H1 (cell line): ENCODE measurements at regions not wholly inside any gene's neighbourhood (a gene's known extent, or its start where the extent isn't known, plus 50 kb on each side); places are given as distances from the start of the nearest gene placed in this dataset.

ENCODE experiments used
- CTCF ChIA-PET: fragments of 300-600 bp; sonication (Branson Sonifier 250); formaldehyde crosslinking; loops from one replicate; lab custom pipeline; 2021; ENCODE audit not compliant: partially characterized antibody; lab: Charles Lee
- POLR2A ChIA-PET: fragments of 300-600 bp; sonication (Branson Sonifier 250); formaldehyde crosslinking; loops from one replicate; lab custom pipeline; 2021; ENCODE audit warnings: inconsistent platforms; ENCODE audit not compliant: partially characterized antibody; lab: Charles Lee
- DNase-seq, 2 experiments: peaks; one replicate each; pipeline versions ENCODE4 v3.0.0 to v3.0.0-alpha.2; 2010 to 2022; ENCODE audit warnings: low spot score in 2 of 2, low read depth in 1 of 2, mixed read lengths in 1 of 2
- FAIRE-seq: peaks from 2 replicates; lab custom pipeline; 2011; peaks lifted over from hg19 to GRCh38; lab: Jason Lieb, UNC
- H2AFZ ChIP-seq: 2 replicates; pipeline ENCODE4 v1.8.1; 2012; ENCODE audit warnings: low read length, inconsistent platforms
- H2AK5ac ChIP-seq: 2 replicates; pipeline ENCODE4 v1.6.1; 2013; ENCODE audit warnings: low read depth, low read length
- H2BK120ac ChIP-seq: replicated peaks from 2 replicates; pipeline ENCODE3; 2013; ENCODE audit warnings: low read depth, low read length, inconsistent platforms
- H2BK12ac ChIP-seq: 2 replicates; pipeline ENCODE4 v1.6.1; 2013; ENCODE audit warnings: low read depth, low read length
- H2BK15ac ChIP-seq: 2 replicates; pipeline ENCODE4 v1.6.1; 2013; ENCODE audit warnings: low read length
- H2BK20ac ChIP-seq: 2 replicates; pipeline ENCODE4 v1.6.1; 2013; ENCODE audit warnings: low read length
- H2BK5ac ChIP-seq: 2 replicates; pipeline ENCODE4 v1.6.1; 2013; ENCODE audit warnings: low read depth, low read length
- H3K14ac ChIP-seq: 2 replicates; pipeline ENCODE4 v1.6.1; 2013; ENCODE audit warnings: inconsistent platforms; ENCODE audit not compliant: insufficient read length
- H3K18ac ChIP-seq: 2 replicates; pipeline ENCODE4 v1.6.1; 2013; ENCODE audit warnings: low read length; ENCODE audit errors: extremely low read depth
- H3K23ac ChIP-seq: 2 replicates; pipeline ENCODE4 v1.6.1; 2013; ENCODE audit warnings: inconsistent platforms; ENCODE audit not compliant: insufficient read length
- H3K23me2 ChIP-seq: 2 replicates; pipeline ENCODE4 v1.6.1; 2013; ENCODE audit warnings: low read depth, low read length
- H3K27ac ChIP-seq: 2 replicates; pipeline ENCODE4 v1.6.1; 2011; ENCODE audit warnings: low read depth, low read length, inconsistent platforms
- H3K27me3 ChIP-seq, 4 experiments: replicated peaks in 1 of 4; 1 replicate in 1 of 4; 2 replicates in 3 of 4; pipeline versions ENCODE4 v1.6.1 to v1.8.1; 2011 to 2013; ENCODE audit warnings: low read length in 3 of 4, mild to moderate bottlenecking in 3 of 4, inconsistent platforms in 2 of 4, mixed read lengths in 2 of 4, moderate library complexity in 1 of 4; ENCODE audit not compliant: control insufficient read depth in 3 of 4, insufficient read depth in 3 of 4; ENCODE audit errors: extremely low read depth in 1 of 4
- H3K36me3 ChIP-seq, 4 experiments: 2 replicates each; pipeline versions ENCODE4 v1.6.1 to v1.8.1; 2011 to 2013; ENCODE audit warnings: mild to moderate bottlenecking in 4 of 4, low read length in 3 of 4, moderate library complexity in 2 of 4, control low read depth in 1 of 4, inconsistent platforms in 1 of 4; ENCODE audit not compliant: insufficient read depth in 4 of 4, control insufficient read depth in 2 of 4
- H3K4ac ChIP-seq: replicated peaks from 2 replicates; pipeline ENCODE3; 2013; ENCODE audit warnings: low read length, low read depth, mixed read lengths, inconsistent platforms; ENCODE audit not compliant: insufficient read length
- H3K4me1 ChIP-seq, 4 experiments: replicated peaks in 1 of 4; 1 replicate in 1 of 4; 2 replicates in 3 of 4; pipeline versions ENCODE4 v1.6.1 to v1.8.1; 2011 to 2013; ENCODE audit warnings: low read length in 3 of 4, inconsistent platforms in 2 of 4, mixed read lengths in 1 of 4; ENCODE audit not compliant: insufficient read depth in 4 of 4, control insufficient read depth in 3 of 4
- H3K4me2 ChIP-seq, 2 experiments: 2 replicates each; pipeline versions ENCODE4 v1.6.1 to v1.8.1; 2011 to 2013; ENCODE audit warnings: low read depth in 2 of 2, low read length in 2 of 2, control low read depth in 1 of 2, inconsistent platforms in 1 of 2, mild to moderate bottlenecking in 1 of 2; ENCODE audit not compliant: insufficient read depth in 1 of 2
- H3K4me3 ChIP-seq, 4 experiments: fragments of 200-600, 300-600 bp in 1 of 4; sonication (generic), shearing (Covaris generic), sonication (Bioruptor Twin) in 1 of 4; 2 replicates each; pipeline versions ENCODE4 v1.5.1 to v1.8.1; 2011 to 2016; ENCODE audit warnings: low read length in 4 of 4, low read depth in 3 of 4, control low read depth in 2 of 4, inconsistent platforms in 2 of 4, mild to moderate bottlenecking in 2 of 4, mixed read lengths in 1 of 4, moderate library complexity in 1 of 4; ENCODE audit not compliant: insufficient read depth in 2 of 4; ENCODE audit errors: extremely low read depth in 1 of 4
- H3K56ac ChIP-seq: replicated peaks from 2 replicates; pipeline ENCODE3; 2013; ENCODE audit warnings: low read depth, mild to moderate bottlenecking, mixed read lengths, low read length, inconsistent platforms; ENCODE audit not compliant: insufficient read length
- H3K79me1 ChIP-seq: 2 replicates; pipeline ENCODE4 v1.6.1; 2013; ENCODE audit warnings: low read depth, low read length, control low read depth
- H3K79me2 ChIP-seq, 2 experiments: 2 replicates each; pipeline versions ENCODE4 v1.6.1 to v1.8.1; 2012 to 2013; ENCODE audit warnings: low read length in 2 of 2, mild to moderate bottlenecking in 2 of 2, inconsistent platforms in 1 of 2; ENCODE audit not compliant: insufficient read depth in 2 of 2, control insufficient read depth in 1 of 2
- H3K9ac ChIP-seq, 4 experiments: replicated peaks in 1 of 4; 1 replicate in 1 of 4; 2 replicates in 3 of 4; pipeline versions ENCODE4 v1.6.1 to v1.8.1; 2011 to 2013; ENCODE audit warnings: low read depth in 3 of 4, low read length in 3 of 4, control low read depth in 2 of 4, mild to moderate bottlenecking in 2 of 4, moderate library complexity in 2 of 4, inconsistent platforms in 1 of 4; ENCODE audit errors: extremely low read depth in 1 of 4
- H3K9me3 ChIP-seq, 2 experiments: 2 replicates each; pipeline versions ENCODE4 v1.6.1 to v1.8.1; 2012 to 2013; ENCODE audit warnings: mild to moderate bottlenecking in 2 of 2, moderate library complexity in 2 of 2, control low read depth in 1 of 2, inconsistent platforms in 1 of 2, low read depth in 1 of 2, low read length in 1 of 2, mixed read lengths in 1 of 2; ENCODE audit not compliant: insufficient read depth in 2 of 2
- H4K20me1 ChIP-seq, 2 experiments: replicated peaks in 1 of 2; 2 replicates each; pipeline versions ENCODE3 to v1.8.1; 2011 to 2013; ENCODE audit warnings: inconsistent platforms in 2 of 2, low read length in 2 of 2, mild to moderate bottlenecking in 1 of 2; ENCODE audit not compliant: insufficient read depth in 2 of 2, control insufficient read depth in 1 of 2
- H4K5ac ChIP-seq: 2 replicates; pipeline ENCODE4 v1.6.1; 2013; ENCODE audit warnings: low read length, low read depth, mixed read lengths, inconsistent platforms; ENCODE audit not compliant: insufficient read length
- H4K8ac ChIP-seq: 2 replicates; pipeline ENCODE4 v1.8.0; 2013; ENCODE audit warnings: mild to moderate bottlenecking, moderate library complexity, low read length, inconsistent platforms; ENCODE audit not compliant: insufficient read depth; ENCODE audit errors: extremely low read depth
- H4K91ac ChIP-seq: replicated peaks from 2 replicates; pipeline ENCODE3; 2013; ENCODE audit warnings: low read length, mixed read lengths, inconsistent platforms; ENCODE audit not compliant: insufficient read length
- BRCA1 ChIP-seq: IDR thresholded peaks from 2 replicates; pipeline ENCODE4 v1.6.1; 2012; ENCODE audit warnings: low read depth, low read length, improper control_type of control experiment
- CBX8 ChIP-seq: fragments of 300-800, 300-1000 bp; sonication (generic); IDR thresholded peaks from 2 replicates; pipeline ENCODE4 v1.7.1; 2016; ENCODE audit warnings: low read depth, low read length, borderline replicate concordance
- CHD2 ChIP-seq: IDR thresholded peaks from 2 replicates; pipeline ENCODE4 v1.6.1; 2012; ENCODE audit warnings: low read length, improper control_type of control experiment
- EGR1 ChIP-seq: IDR thresholded peaks from 2 replicates; pipeline ENCODE4 v1.6.1; 2011; ENCODE audit warnings: low read depth, low read length, borderline replicate concordance
- GABPA ChIP-seq: IDR thresholded peaks from 2 replicates; pipeline ENCODE4 v1.6.1; 2011; ENCODE audit warnings: mild to moderate bottlenecking, low read length, moderate library complexity, borderline replicate concordance; ENCODE audit not compliant: insufficient read depth
- GTF2F1 ChIP-seq: IDR thresholded peaks from 2 replicates; pipeline ENCODE4 v1.6.1; 2012; ENCODE audit warnings: low read depth, low read length, improper control_type of control experiment, borderline replicate concordance
- MAFK ChIP-seq: IDR thresholded peaks from 2 replicates; pipeline ENCODE4 v1.6.1; 2012; ENCODE audit warnings: low read depth, mild to moderate bottlenecking, improper control_type of control experiment, low read length
- NANOG ChIP-seq: IDR thresholded peaks from 2 replicates; pipeline ENCODE4 v1.6.1; 2011; ENCODE audit warnings: low read length, low read depth, mild to moderate bottlenecking, inconsistent platforms; ENCODE audit not compliant: insufficient read depth, poor library complexity, severe bottlenecking
- POLR2AphosphoS5 ChIP-seq: IDR thresholded peaks from 2 replicates; pipeline ENCODE4 v1.6.1; 2011; ENCODE audit warnings: low read depth, low read length
- RFX5 ChIP-seq: IDR thresholded peaks from 2 replicates; pipeline ENCODE4 v1.6.1; 2011; ENCODE audit warnings: low read depth, low read length, improper control_type of control experiment, borderline replicate concordance
- SIN3A ChIP-seq, 2 experiments: IDR thresholded peaks in 1 of 2; conservative IDR thresholded peaks in 1 of 2; 2 replicates each; pipeline ENCODE4 v1.6.1; 2011 to 2012; ENCODE audit warnings: low read length in 2 of 2, improper control_type of control experiment in 1 of 2, low read depth in 1 of 2, mild to moderate bottlenecking in 1 of 2
- SRF ChIP-seq: IDR thresholded peaks from 2 replicates; pipeline ENCODE4 v1.6.1; 2011; ENCODE audit warnings: mild to moderate bottlenecking, low read depth, low read length, moderate library complexity
- TBP ChIP-seq: IDR thresholded peaks from 2 replicates; pipeline ENCODE4 v1.6.1; 2011; ENCODE audit warnings: low read depth, low read length, improper control_type of control experiment
- ZNF274 ChIP-seq: IDR thresholded peaks from 2 replicates; pipeline ENCODE4 v1.7.0; 2012; ENCODE audit warnings: low read length, borderline replicate concordance; ENCODE audit errors: extremely low read depth
- WGBS, 2 experiments: shearing (Covaris generic) in 1 of 2; methylation state at CpG; one replicate each; pipeline versions ENCODE4 v1.1.6 to v1.1.7; 2013 to 2015; ENCODE audit warnings: low lambda C conversion rate in 2 of 2, mixed read lengths in 2 of 2, inconsistent platforms in 1 of 2, low coverage in 1 of 2, missing lambda C conversion rate in 1 of 2; ENCODE audit not compliant: insufficient replicate concordance in 2 of 2, insufficient coverage in 1 of 2, insufficient read length in 1 of 2; ENCODE audit errors: extremely low coverage in 1 of 2, missing lambda C conversion rate in 1 of 2; 5-methylcytosine and 5-hydroxymethylcytosine counted together

DNA sequence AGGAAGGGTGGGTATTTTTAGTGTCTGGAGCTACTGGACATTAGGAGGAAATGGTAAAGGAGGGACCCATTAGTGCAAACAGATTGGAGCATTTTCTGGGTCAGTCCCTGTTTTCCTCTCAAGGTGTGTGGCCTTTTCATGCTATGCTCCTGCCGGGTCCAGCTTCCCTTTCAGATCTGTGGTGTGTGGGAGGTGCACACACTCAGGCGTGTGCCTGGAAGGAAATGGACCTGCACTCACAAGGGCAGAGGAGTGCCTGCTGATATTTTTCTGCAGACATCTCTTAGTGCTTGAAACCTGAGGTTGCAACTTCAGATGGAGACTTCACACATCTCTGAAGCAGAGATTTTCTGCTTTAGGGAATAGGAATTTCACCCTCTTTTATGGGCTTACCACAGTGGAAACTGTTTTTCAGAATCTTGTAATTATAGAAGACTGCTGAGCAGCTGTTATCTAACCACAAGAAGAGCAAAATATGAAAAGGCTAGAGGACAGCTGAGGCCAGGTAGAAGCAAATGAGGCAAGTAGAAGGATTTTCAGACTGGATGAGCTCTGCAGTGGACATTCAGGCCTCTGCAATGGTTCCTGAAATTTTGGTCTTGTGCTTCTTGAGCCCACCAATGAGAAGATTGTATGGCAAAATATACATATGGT lies 764.3 kb downstream of the QKI start:
- Histone ChIP-seq H2BK20ac (no peak overlapping the region), H3K9ac (no peak overlapping the region), H3K4me3 (no peak overlapping the region), H4K5ac (no peak overlapping the region), H3K27me3 (no peaks in the 10 kb centered on the region), H2AFZ (peak overlapping the region; percentile 5; the same call in 1 of the 2 replicates), H3K27ac (no peak overlapping the region), H4K8ac (no peak overlapping the region), H4K91ac (no peak overlapping the region), H3K4me1 (no peaks in the 10 kb centered on the region), H3K36me3 (no peaks in the 10 kb centered on the region), H3K9me3 (peaks cover 0 to 3% of the 10 kb centered on the region in 2 experiments; a peak in 2 of 4 replicates), H3K4me2 (no peak overlapping the region), H3K18ac (no peak overlapping the region), H3K4ac (no peak overlapping the region), H2AK5ac (no peak overlapping the region), H2BK12ac (no peak overlapping the region), H3K56ac (no peak overlapping the region), H3K79me1 (no peaks in the 10 kb centered on the region), H3K23me2 (no peaks in the 10 kb centered on the region), H2BK15ac (no peak overlapping the region), H4K20me1 (no peaks in the 10 kb centered on the region), H2BK120ac (no peak overlapping the region), H3K79me2 (no peaks in the 10 kb centered on the region), H2BK5ac (no peak overlapping the region), H3K23ac (no peak overlapping the region), H3K14ac (no peak overlapping the region)
- CTCF ChIA-PET = interaction anchor here (0.9 to 1.6 kb wide), 2 partner anchors 9 to 749 kb away, joined by 3 to 4 read pairs; no protein-coding TSS in a partner anchor
- WGBS, 2 experiments = 79% methylated on average over 2 of the region's 2 CpGs; no CpG with 5 or more reads in 1 of the 2 experiments
- DNase-seq (no peak), FAIRE-seq (no peak)
- POLR2A ChIA-PET = no interaction called here
- TF ChIP-seq BRCA1 (no peak), NANOG (no peak), GTF2F1 (no peak), CHD2 (no peak), POLR2AphosphoS5 (no peak), RFX5 (no peak), ZNF274 (no peak), TBP (no peak), SRF (no peak), MAFK (no peak), GABPA (no peak), SIN3A (conservative IDR thresholded peaks at IDR 0.05 in 1 of 2, IDR thresholded peaks at IDR 0.05 in 1 of 2; ENCODE audit: low read depth in 1 of 2, low read length in 2 of 2) (no peak), EGR1 (no peak), CBX8 (no peak)
